Neural progenitor cell (in vitro differentiated cells): ENCODE measurements at regions not wholly inside any gene's neighbourhood (a gene's known extent, or its start where the extent isn't known, plus 50 kb on each side); places are given as distances from the start of the nearest gene placed in this dataset.

Experiments
- EZH2phosphoT487 ChIP-seq: fragments of 200-600 bp; sonication (generic); IDR thresholded peaks from 2 replicates; pipeline ENCODE4 v1.6.1; 2017; ENCODE audit warnings: antibody characterized with exemption
- TF ChIP-seq, protein P1 (sequence below): fragments of 200-600 bp; sonication (generic); IDR thresholded peaks from 2 replicates; pipeline ENCODE4 v1.5.1; 2017; ENCODE audit warnings: antibody characterized with exemption, mild to moderate bottlenecking

DNA sequence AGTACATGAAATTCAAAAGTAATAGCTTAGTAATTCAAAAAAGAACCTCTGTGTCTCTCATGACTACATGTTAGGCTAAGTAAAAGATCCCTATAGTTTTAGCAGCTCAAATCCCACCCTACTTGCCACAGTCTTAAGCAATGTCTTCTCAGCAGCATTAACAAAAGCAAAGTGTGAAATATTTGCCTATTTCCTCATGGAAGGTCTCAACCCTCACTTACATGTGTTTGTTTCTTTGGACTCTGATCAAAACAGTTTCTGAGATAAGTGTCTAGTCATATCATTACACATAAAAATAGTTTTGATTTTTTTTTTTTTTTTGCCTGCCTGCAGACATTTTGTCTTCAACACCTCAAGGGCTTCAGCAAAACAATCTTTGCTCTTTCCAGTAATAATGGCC, 310.5 kb downstream of the CETN3 start:
- TF ChIP-seq, protein P1, sequence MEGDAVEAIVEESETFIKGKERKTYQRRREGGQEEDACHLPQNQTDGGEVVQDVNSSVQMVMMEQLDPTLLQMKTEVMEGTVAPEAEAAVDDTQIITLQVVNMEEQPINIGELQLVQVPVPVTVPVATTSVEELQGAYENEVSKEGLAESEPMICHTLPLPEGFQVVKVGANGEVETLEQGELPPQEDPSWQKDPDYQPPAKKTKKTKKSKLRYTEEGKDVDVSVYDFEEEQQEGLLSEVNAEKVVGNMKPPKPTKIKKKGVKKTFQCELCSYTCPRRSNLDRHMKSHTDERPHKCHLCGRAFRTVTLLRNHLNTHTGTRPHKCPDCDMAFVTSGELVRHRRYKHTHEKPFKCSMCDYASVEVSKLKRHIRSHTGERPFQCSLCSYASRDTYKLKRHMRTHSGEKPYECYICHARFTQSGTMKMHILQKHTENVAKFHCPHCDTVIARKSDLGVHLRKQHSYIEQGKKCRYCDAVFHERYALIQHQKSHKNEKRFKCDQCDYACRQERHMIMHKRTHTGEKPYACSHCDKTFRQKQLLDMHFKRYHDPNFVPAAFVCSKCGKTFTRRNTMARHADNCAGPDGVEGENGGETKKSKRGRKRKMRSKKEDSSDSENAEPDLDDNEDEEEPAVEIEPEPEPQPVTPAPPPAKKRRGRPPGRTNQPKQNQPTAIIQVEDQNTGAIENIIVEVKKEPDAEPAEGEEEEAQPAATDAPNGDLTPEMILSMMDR = no peak
- no peak for TF ChIP-seq EZH2phosphoT487
